ENCODE measurements at regions not wholly inside any gene's neighbourhood (a gene's known extent, or its start where the extent isn't known, plus 50 kb on each side); places are given as distances from the start of the nearest gene placed in this dataset.

DNA sequence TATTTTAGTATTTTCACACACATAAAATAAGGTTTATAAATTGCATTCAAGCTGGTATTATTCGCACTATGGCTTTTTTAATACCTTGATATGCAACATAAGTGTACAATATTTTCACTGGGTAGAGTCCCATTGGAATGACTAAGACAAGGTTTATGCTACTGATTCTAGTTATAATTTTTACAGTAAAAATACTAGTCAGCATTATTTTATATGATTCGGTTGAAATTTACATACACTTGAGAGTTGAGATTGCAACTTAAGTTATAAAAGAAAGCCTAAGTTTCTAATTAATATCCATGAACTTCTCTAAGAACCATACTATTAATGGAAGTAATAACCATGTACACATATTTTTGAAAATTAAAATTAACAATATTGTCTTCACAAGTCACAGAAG is 723.9 kb upstream of the NR2F2 start:
- Histone ChIP-seq H3K27ac (no peak overlapping the region), H3K27me3 (no peaks in the 10 kb centered on the region), H3K9me3 (replicated peaks in 1 of 3) (no peaks in the 10 kb centered on the region), H3K4me1 (replicated peaks in 1 of 2) (peaks cover 0 to 5% of the 10 kb centered on the region in 2 donors), H3K4me3 (no peak overlapping the region), H3K36me3 (replicated peaks in 1 of 2) (no peaks in the 10 kb centered on the region)
- no peak for TF ChIP-seq POLR2A (IDR thresholded peaks at IDR 0.05)
- TF ChIP-seq, protein P1, sequence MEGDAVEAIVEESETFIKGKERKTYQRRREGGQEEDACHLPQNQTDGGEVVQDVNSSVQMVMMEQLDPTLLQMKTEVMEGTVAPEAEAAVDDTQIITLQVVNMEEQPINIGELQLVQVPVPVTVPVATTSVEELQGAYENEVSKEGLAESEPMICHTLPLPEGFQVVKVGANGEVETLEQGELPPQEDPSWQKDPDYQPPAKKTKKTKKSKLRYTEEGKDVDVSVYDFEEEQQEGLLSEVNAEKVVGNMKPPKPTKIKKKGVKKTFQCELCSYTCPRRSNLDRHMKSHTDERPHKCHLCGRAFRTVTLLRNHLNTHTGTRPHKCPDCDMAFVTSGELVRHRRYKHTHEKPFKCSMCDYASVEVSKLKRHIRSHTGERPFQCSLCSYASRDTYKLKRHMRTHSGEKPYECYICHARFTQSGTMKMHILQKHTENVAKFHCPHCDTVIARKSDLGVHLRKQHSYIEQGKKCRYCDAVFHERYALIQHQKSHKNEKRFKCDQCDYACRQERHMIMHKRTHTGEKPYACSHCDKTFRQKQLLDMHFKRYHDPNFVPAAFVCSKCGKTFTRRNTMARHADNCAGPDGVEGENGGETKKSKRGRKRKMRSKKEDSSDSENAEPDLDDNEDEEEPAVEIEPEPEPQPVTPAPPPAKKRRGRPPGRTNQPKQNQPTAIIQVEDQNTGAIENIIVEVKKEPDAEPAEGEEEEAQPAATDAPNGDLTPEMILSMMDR (IDR thresholded peaks at IDR 0.05) = no peak
- DNase-seq = no peak
- 82 to 90% (median 88%) methylated on average over 2 of the region's 2 CpGs for WGBS, 4 donors
- intact Hi-C loops (cut with DNase I) = no loop called here

DNA sequence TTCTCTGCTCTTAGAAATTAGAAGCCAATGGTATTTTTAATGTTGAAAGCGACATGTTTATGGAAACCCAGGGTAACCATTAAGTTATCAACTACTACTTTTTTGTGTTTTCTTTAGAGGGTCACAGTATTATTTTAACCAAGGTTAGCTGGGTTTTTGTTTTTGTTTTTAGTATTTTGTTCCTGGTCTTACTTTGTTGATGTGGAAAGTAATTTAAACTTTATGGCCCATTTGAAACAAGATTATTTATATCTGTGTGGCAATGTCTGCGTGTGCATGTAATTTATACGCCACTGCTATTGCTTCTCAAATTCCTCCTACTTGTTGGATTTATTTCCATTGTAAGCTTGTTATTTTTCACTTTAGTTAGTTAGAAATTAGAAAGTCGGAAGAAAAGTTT is 722.1 kb upstream of the NR2F2 start:
- intact Hi-C loops (cut with DNase I) = no loop called here
- TF ChIP-seq, protein P1 (IDR thresholded peaks at IDR 0.05) = no peak
- no peak for TF ChIP-seq POLR2A (IDR thresholded peaks at IDR 0.05)
- Histone ChIP-seq H3K4me3 (no peak overlapping the region), H3K27ac (no peak overlapping the region), H3K9me3 (replicated peaks in 1 of 3) (no peaks in the 10 kb centered on the region), H3K27me3 (no peaks in the 10 kb centered on the region), H3K4me1 (replicated peaks in 1 of 2) (peaks cover 0 to 5% of the 10 kb centered on the region in 2 donors), H3K36me3 (replicated peaks in 1 of 2) (no peaks in the 10 kb centered on the region)
- DNase-seq = no peak
- WGBS, 4 donors = 91 to 93% (median 92%) methylated on average over 4 of the region's 4 CpGs

DNA sequence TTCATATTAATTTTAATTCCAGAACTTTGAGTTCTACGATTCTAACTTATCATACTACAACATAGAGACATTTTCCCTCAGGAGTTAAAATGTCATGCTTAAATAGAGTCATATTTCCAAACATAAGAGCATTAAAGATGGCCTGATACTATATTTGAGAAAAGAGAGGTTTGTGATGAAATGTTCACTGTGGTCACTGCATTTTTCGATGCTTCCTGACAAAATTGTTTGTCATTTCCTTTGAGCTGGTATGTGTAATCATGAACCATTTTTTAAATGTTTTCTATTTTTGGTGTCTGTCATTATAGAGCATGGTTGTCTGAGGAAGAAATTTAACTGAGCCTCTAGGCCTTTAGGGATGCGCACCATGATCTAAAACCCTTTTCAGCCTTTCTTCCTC is 721.4 kb upstream of the NR2F2 start:
- Histone ChIP-seq H3K27ac (no peak overlapping the region), H3K4me3 (no peak overlapping the region), H3K9me3 (replicated peaks in 1 of 3) (no peaks in the 10 kb centered on the region), H3K27me3 (no peaks in the 10 kb centered on the region), H3K36me3 (replicated peaks in 1 of 2) (no peaks in the 10 kb centered on the region), H3K4me1 (replicated peaks in 1 of 2) (peaks cover 0 to 5% of the 10 kb centered on the region in 2 donors)
- 74 to 85% (median 76%) methylated on average over 3 of the region's 3 CpGs for WGBS, 4 donors
- intact Hi-C loops (cut with DNase I) = no loop called here
- no peak for DNase-seq
- TF ChIP-seq POLR2A (IDR thresholded peaks at IDR 0.05) = no peak
- TF ChIP-seq, protein P1 (IDR thresholded peaks at IDR 0.05) = no peak

DNA sequence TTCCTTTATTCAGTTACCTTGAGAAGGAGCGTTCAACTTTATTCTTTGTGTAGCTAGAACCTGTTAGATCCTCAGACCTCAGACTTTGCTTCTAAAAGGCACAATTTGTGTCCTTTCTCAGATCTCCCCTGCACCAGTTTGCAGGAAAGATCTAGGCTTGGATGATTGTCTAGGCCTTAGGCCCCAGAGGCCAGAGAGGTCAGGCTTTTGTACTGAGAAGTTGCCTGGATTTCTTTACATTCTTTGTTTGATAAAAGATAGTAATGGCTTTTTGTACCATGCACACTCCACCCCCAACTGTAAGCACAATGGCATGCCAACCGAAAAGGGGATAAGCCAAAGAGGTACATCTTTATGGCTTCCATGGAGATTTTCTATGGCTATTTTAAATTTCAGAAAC is 719.6 kb upstream of the NR2F2 start:
- WGBS, 4 donors = 88 to 91% (median 91%) methylated on average over 2 of the region's 2 CpGs
- intact Hi-C loops (cut with DNase I) = no loop called here
- Histone ChIP-seq H3K4me3 (no peak overlapping the region), H3K36me3 (replicated peaks in 1 of 2) (no peaks in the 10 kb centered on the region), H3K27ac (no peak overlapping the region), H3K9me3 (replicated peaks in 1 of 3) (no peaks in the 10 kb centered on the region), H3K27me3 (no peaks in the 10 kb centered on the region), H3K4me1 (replicated peaks in 1 of 2) (no peaks in the 10 kb centered on the region)
- TF ChIP-seq POLR2A (IDR thresholded peaks at IDR 0.05) = no peak
- TF ChIP-seq, protein P1 (IDR thresholded peaks at IDR 0.05) = no peak
- DNase-seq = no peak
